ENCODE measurements at regions not wholly inside any gene's neighbourhood (a gene's known extent, or its start where the extent isn't known, plus 50 kb on each side); places are given as distances from the start of the nearest gene placed in this dataset.

DNA sequence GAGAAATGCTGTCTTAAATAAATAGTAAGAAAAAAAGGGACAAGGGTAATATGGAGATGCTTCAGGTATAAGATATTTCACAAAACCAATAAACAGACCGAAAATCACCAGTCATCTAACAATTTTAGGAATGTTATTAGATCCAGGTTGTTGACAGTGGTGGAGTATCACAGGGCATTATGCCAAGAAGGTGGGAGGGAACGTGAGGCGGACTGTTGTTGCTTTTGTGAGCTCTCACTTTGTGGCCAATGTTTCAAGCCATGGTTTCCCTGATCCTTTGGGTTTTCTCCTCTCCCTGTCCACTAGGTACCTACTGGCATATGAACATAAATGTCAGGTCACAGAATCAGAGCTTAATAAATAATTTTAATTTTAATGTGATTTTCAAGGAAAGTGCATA is 790.3 kb upstream of the SLITRK1 start:
- H3K9me3 Mint-ChIP-seq (ENCODE audit: insufficient read depth) = no peaks in the 10 kb centered on the region
- no peak overlapping the region for H3K4me3 Mint-ChIP-seq
- Histone ChIP-seq H3K27ac (ENCODE audit: low read length in 2 of 2) (no peak overlapping the region), H3K4me3 (ENCODE audit: control extremely low read depth in 1 of 5, extremely low read depth in 1 of 5, insufficient read depth in 1 of 5, low read depth in 2 of 5, low read length in 4 of 5) (no peak overlapping the region), H3K9ac (ENCODE audit: low read length) (no peak overlapping the region), H2AFZ (ENCODE audit: insufficient read depth, low read depth, low read length, poor library complexity, severe bottlenecking) (no peak overlapping the region), H4K20me1 (ENCODE audit: control insufficient read depth, insufficient read depth, low read length, poor library complexity, severe bottlenecking) (no peaks in the 10 kb centered on the region), H3K4me2 (replicated peaks; ENCODE audit: low read depth, low read length, poor library complexity, severe bottlenecking) (no peak overlapping the region), H3K9me3 (ENCODE audit: control extremely low read depth in 1 of 3, control insufficient read depth in 2 of 3, insufficient read depth in 1 of 3, low read length in 2 of 3) (no peaks in the 10 kb centered on the region), H3K36me3 (replicated peaks in 1 of 2; ENCODE audit: control extremely low read depth in 1 of 2, control insufficient read depth in 1 of 2, extremely low read depth in 1 of 2, insufficient read depth in 2 of 2, low read length in 1 of 2) (no peaks in the 10 kb centered on the region), H3K79me2 (ENCODE audit: control insufficient read depth, insufficient read depth, low read length) (no peaks in the 10 kb centered on the region), H3K4me1 (ENCODE audit: control insufficient read depth in 2 of 2, insufficient read depth in 2 of 2, low read length in 2 of 2) (no peaks in the 10 kb centered on the region), H3K27me3 (replicated peaks in 1 of 4; ENCODE audit: control extremely low read depth in 1 of 4, control insufficient read depth in 3 of 4, insufficient read depth in 4 of 4, low read length in 3 of 4) (no peaks in the 10 kb centered on the region)
- H3K27me3 Mint-ChIP-seq = no peaks in the 10 kb centered on the region
- WGBS (ENCODE audit: insufficient coverage) = no CpG with 5 or more reads among the region's 3 CpGs
- H3K27ac Mint-ChIP-seq = no peak overlapping the region
- DNase-seq = no peak
- intact Hi-C loops (cut with micrococcal nuclease) = no loop called here
- POLR2A ChIA-PET = no interaction called here
- CTCF ChIA-PET = no interaction called here
- H3K4me1 Mint-ChIP-seq = no peaks in the 10 kb centered on the region
- no peak for ATAC-seq (ENCODE audit: low read depth)
- no peak for TF ChIP-seq EZH2 (IDR thresholded peaks at IDR 0.05; ENCODE audit: borderline replicate concordance, insufficient read depth, low read depth, low read length, poor library complexity, severe bottlenecking)
- TF ChIP-seq, protein P1, sequence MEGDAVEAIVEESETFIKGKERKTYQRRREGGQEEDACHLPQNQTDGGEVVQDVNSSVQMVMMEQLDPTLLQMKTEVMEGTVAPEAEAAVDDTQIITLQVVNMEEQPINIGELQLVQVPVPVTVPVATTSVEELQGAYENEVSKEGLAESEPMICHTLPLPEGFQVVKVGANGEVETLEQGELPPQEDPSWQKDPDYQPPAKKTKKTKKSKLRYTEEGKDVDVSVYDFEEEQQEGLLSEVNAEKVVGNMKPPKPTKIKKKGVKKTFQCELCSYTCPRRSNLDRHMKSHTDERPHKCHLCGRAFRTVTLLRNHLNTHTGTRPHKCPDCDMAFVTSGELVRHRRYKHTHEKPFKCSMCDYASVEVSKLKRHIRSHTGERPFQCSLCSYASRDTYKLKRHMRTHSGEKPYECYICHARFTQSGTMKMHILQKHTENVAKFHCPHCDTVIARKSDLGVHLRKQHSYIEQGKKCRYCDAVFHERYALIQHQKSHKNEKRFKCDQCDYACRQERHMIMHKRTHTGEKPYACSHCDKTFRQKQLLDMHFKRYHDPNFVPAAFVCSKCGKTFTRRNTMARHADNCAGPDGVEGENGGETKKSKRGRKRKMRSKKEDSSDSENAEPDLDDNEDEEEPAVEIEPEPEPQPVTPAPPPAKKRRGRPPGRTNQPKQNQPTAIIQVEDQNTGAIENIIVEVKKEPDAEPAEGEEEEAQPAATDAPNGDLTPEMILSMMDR (IDR thresholded peaks at IDR 0.05) = no peak

DNA sequence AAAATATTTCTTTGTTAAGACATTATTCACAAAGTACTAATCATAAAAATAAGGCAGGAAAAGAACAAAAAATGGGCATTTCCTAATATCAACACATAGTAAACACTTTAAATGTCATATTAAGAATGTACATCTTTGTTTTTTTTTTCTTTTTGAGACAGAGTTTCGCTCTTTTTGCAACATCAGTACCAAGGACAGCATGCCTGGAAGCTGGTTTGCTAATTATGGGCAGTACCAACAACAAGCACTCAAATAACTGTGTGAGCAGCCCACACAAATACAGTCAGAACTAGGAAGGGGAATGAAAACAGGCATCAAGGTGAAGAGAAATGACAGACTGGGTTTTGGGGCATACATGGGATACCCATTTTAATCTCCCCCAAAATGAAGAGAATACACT is 788.0 kb upstream of the SLITRK1 start:
- DNase-seq (no peak), ATAC-seq (ENCODE audit: low read depth) (no peak)
- no peak overlapping the region for H3K4me3 Mint-ChIP-seq
- H3K9me3 Mint-ChIP-seq (ENCODE audit: insufficient read depth) = no peaks in the 10 kb centered on the region
- Histone ChIP-seq H3K27ac (ENCODE audit: low read length in 2 of 2) (no peak overlapping the region), H2AFZ (ENCODE audit: insufficient read depth, low read depth, low read length, poor library complexity, severe bottlenecking) (no peak overlapping the region), H3K4me1 (ENCODE audit: control insufficient read depth in 2 of 2, insufficient read depth in 2 of 2, low read length in 2 of 2) (no peaks in the 10 kb centered on the region), H3K79me2 (ENCODE audit: control insufficient read depth, insufficient read depth, low read length) (no peaks in the 10 kb centered on the region), H4K20me1 (ENCODE audit: control insufficient read depth, insufficient read depth, low read length, poor library complexity, severe bottlenecking) (no peaks in the 10 kb centered on the region), H3K27me3 (replicated peaks in 1 of 4; ENCODE audit: control extremely low read depth in 1 of 4, control insufficient read depth in 3 of 4, insufficient read depth in 4 of 4, low read length in 3 of 4) (no peaks in the 10 kb centered on the region), H3K36me3 (replicated peaks in 1 of 2; ENCODE audit: control extremely low read depth in 1 of 2, control insufficient read depth in 1 of 2, extremely low read depth in 1 of 2, insufficient read depth in 2 of 2, low read length in 1 of 2) (no peaks in the 10 kb centered on the region), H3K4me2 (replicated peaks; ENCODE audit: low read depth, low read length, poor library complexity, severe bottlenecking) (no peak overlapping the region), H3K4me3 (ENCODE audit: control extremely low read depth in 1 of 5, extremely low read depth in 1 of 5, insufficient read depth in 1 of 5, low read depth in 2 of 5, low read length in 4 of 5) (no peak overlapping the region), H3K9me3 (ENCODE audit: control extremely low read depth in 1 of 3, control insufficient read depth in 2 of 3, insufficient read depth in 1 of 3, low read length in 2 of 3) (no peaks in the 10 kb centered on the region), H3K9ac (ENCODE audit: low read length) (no peak overlapping the region)
- no CpG with 5 or more reads among the region's 1 CpG for WGBS (ENCODE audit: insufficient coverage)
- ChIA-PET POLR2A (no interaction called here), CTCF (no interaction called here)
- no peaks in the 10 kb centered on the region for H3K27me3 Mint-ChIP-seq
- no peak for TF ChIP-seq EZH2 (IDR thresholded peaks at IDR 0.05; ENCODE audit: borderline replicate concordance, insufficient read depth, low read depth, low read length, poor library complexity, severe bottlenecking)
- TF ChIP-seq, protein P1 (IDR thresholded peaks at IDR 0.05) = no peak
- no peaks in the 10 kb centered on the region for H3K4me1 Mint-ChIP-seq
- no peak overlapping the region for H3K27ac Mint-ChIP-seq
- intact Hi-C loops (cut with micrococcal nuclease) = no loop called here

Data from B cell (primary cell).